Loucy (cell line): ENCODE measurements at regions not wholly inside any gene's neighbourhood (a gene's known extent, or its start where the extent isn't known, plus 50 kb on each side); places are given as distances from the start of the nearest gene placed in this dataset.

ENCODE experiments used
- H2AFZ ChIP-seq: fragments of 200-600 bp; sonication (generic); 2 replicates; pipeline ENCODE4 v1.6.0; 2016; ENCODE audit warnings: antibody characterized with exemption, mild to moderate bottlenecking, low read length, moderate library complexity
- H3F3A ChIP-seq: fragments of 200-600 bp; 2 replicates; pipeline ENCODE4 v1.6.0; 2016; ENCODE audit warnings: antibody characterized with exemption, low read depth, mild to moderate bottlenecking
- H3K27me3 ChIP-seq: fragments of 200-600 bp; sonication (generic); 2 replicates; pipeline ENCODE4 v1.6.1; 2014; ENCODE audit warnings: low read length, mild to moderate bottlenecking; ENCODE audit not compliant: insufficient read depth, poor library complexity, severe bottlenecking
- H3K36me3 ChIP-seq: fragments of 200-600 bp; sonication (generic); 2 replicates; pipeline ENCODE4 v1.6.1; 2016; ENCODE audit warnings: low read length; ENCODE audit not compliant: insufficient read depth
- H3K4me1 ChIP-seq: fragments of 200-600 bp; sonication (generic); 2 replicates; pipeline ENCODE4 v1.5.1; 2014; ENCODE audit warnings: low read length, mild to moderate bottlenecking; ENCODE audit not compliant: insufficient read depth, poor library complexity, severe bottlenecking
- H3K4me2 ChIP-seq: fragments of 200-600 bp; sonication (generic); 2 replicates; pipeline ENCODE4 v1.6.0; 2014; ENCODE audit warnings: antibody characterized with exemption, low read length, low read depth, mild to moderate bottlenecking; ENCODE audit not compliant: poor library complexity, severe bottlenecking
- H3K4me3 ChIP-seq: fragments of 200-600 bp; sonication (generic); 2 replicates; pipeline ENCODE4 v1.5.1; 2014; ENCODE audit warnings: low read length, mild to moderate bottlenecking, mixed read lengths; ENCODE audit not compliant: poor library complexity, severe bottlenecking
- H3K79me2 ChIP-seq: fragments of 200-600 bp; sonication (generic); 2 replicates; pipeline ENCODE4 v1.6.1; 2014; ENCODE audit warnings: low read length; ENCODE audit not compliant: insufficient read depth
- H3K9ac ChIP-seq: fragments of 200-600 bp; sonication (generic); 2 replicates; pipeline ENCODE4 v1.6.0; 2014; ENCODE audit warnings: mild to moderate bottlenecking, low read depth, low read length, moderate library complexity; ENCODE audit not compliant: poor library complexity, severe bottlenecking
- H3K9me2 ChIP-seq: fragments of 200-600 bp; sonication (generic); replicated peaks from 2 replicates; pipeline ENCODE4 v1.6.1; 2016; ENCODE audit warnings: low read depth, low read length, mixed read lengths
- H3K9me3 ChIP-seq: fragments of 200-600 bp; sonication (generic); 2 replicates; pipeline ENCODE4 v1.6.1; 2014; ENCODE audit warnings: mild to moderate bottlenecking, antibody characterized with exemption, low read length, low read depth; ENCODE audit not compliant: insufficient read depth
- H4K20me1 ChIP-seq: fragments of 200-600 bp; sonication (generic); 2 replicates; pipeline ENCODE4 v1.6.0; 2014; ENCODE audit warnings: antibody characterized with exemption, low read length, mild to moderate bottlenecking; ENCODE audit not compliant: insufficient read depth, poor library complexity, severe bottlenecking
- CTCF ChIP-seq: fragments of 200-600 bp; sonication (generic); conservative IDR thresholded peaks from 2 replicates; pipeline ENCODE4 v1.5.1; 2014; ENCODE audit warnings: mild to moderate bottlenecking, antibody characterized with exemption, low read length
- EZH2phosphoT487 ChIP-seq: fragments of 200-600 bp; IDR thresholded peaks from 2 replicates; pipeline ENCODE4 v1.6.1; 2018; ENCODE audit warnings: antibody characterized with exemption, mild to moderate bottlenecking, moderate library complexity, borderline replicate concordance

- no peaks in the 10 kb centered on the region for H3K4me1 ChIP-seq
- H3K9ac ChIP-seq, result no peak overlapping the region
- no peaks in the 10 kb centered on the region for H3F3A ChIP-seq
- no peaks in the 10 kb centered on the region for H3K9me2 ChIP-seq
- H3K79me2 ChIP-seq, result no peaks in the 10 kb centered on the region
- TF ChIP-seq CTCF, result no peak
- no peak for TF ChIP-seq EZH2phosphoT487
- no peak overlapping the region for H3K4me2 ChIP-seq
- no peaks in the 10 kb centered on the region for H3K27me3 ChIP-seq
- H3K36me3 ChIP-seq, result no peaks in the 10 kb centered on the region
- H3K4me3 ChIP-seq, result no peak overlapping the region
- H4K20me1 ChIP-seq, result no peaks in the 10 kb centered on the region
- no peak overlapping the region for H2AFZ ChIP-seq
- no peaks in the 10 kb centered on the region for H3K9me3 ChIP-seq
Observed at GRCh38 chr12:94802796-94803195, 152.4 kb upstream of the TMCC3 start.

- TF ChIP-seq EZH2phosphoT487, result no peak
- no peak for TF ChIP-seq CTCF
- Histone ChIP-seq H3F3A (no peaks in the 10 kb centered on the region), H3K4me2 (no peak overlapping the region), H3K9me2 (no peaks in the 10 kb centered on the region), H3K4me3 (no peak overlapping the region), H3K79me2 (no peaks in the 10 kb centered on the region), H4K20me1 (no peaks in the 10 kb centered on the region), H3K9ac (no peak overlapping the region), H3K4me1 (no peaks in the 10 kb centered on the region), H3K27me3 (no peaks in the 10 kb centered on the region), H2AFZ (no peak overlapping the region), H3K36me3 (no peaks in the 10 kb centered on the region), H3K9me3 (no peaks in the 10 kb centered on the region)
Observed at GRCh38 chr12:94801745-94802144, 151.4 kb upstream of the TMCC3 start.

- Histone ChIP-seq H3F3A (no peaks in the 10 kb centered on the region), H2AFZ (no peak overlapping the region)
Observed at GRCh38 chr12:94799136-94799535, 148.8 kb upstream of the TMCC3 start.

More at GRCh38 chr12:94799136-94799535, 148.8 kb upstream of the TMCC3 start:
- Histone ChIP-seq H3K4me3 (no peak overlapping the region), H3K9ac (no peak overlapping the region), H3K9me3 (no peaks in the 10 kb centered on the region), H3K79me2 (no peaks in the 10 kb centered on the region), H3K4me1 (peaks cover 11% of the 10 kb centered on the region), H3K4me2 (no peak overlapping the region), H3K36me3 (no peaks in the 10 kb centered on the region), H3K9me2 (no peaks in the 10 kb centered on the region), H4K20me1 (no peaks in the 10 kb centered on the region), H3K27me3 (no peaks in the 10 kb centered on the region)
- no peak for TF ChIP-seq CTCF
- TF ChIP-seq EZH2phosphoT487, result no peak
